GM19467 (cell line): ENCODE measurements at regions not wholly inside any gene's neighbourhood (a gene's known extent, or its start where the extent isn't known, plus 50 kb on each side); places are given as distances from the start of the nearest gene placed in this dataset.
"Not testable (repeated sequence)": the region's sequence is repeated elsewhere in the genome, so short reads cannot be mapped to it uniquely, and the experiment has no call there.

ENCODE experiments used
- ATAC-seq: cut with Tn5 transposase; IDR thresholded peaks from one replicate; pipeline ENCODE4 v1.9.1; 2021; ENCODE audit warnings: mild to moderate bottlenecking, moderate library complexity; ENCODE audit not compliant: unreplicated experiment

- no peak for ATAC-seq
Observed at GRCh38 chr3:82521657-82522056, 760.2 kb upstream of the GBE1 start.

GRCh38 chr3:82520846-82521245 lies 759.4 kb upstream of the GBE1 start:
- no peak for ATAC-seq

- ATAC-seq, result no peak
Observed at GRCh38 chr3:82509951-82510603, 748.6 kb upstream of the GBE1 start.

GRCh38 chr3:82509106-82509842 lies 747.8 kb upstream of the GBE1 start:
- ATAC-seq, result no peak

GRCh38 chr3:82506204-82506603 lies 744.8 kb upstream of the GBE1 start:
- ATAC-seq, result no peak

GRCh38 chr3:82505079-82505756 lies 743.8 kb upstream of the GBE1 start:
- ATAC-seq, result no peak

DNA sequence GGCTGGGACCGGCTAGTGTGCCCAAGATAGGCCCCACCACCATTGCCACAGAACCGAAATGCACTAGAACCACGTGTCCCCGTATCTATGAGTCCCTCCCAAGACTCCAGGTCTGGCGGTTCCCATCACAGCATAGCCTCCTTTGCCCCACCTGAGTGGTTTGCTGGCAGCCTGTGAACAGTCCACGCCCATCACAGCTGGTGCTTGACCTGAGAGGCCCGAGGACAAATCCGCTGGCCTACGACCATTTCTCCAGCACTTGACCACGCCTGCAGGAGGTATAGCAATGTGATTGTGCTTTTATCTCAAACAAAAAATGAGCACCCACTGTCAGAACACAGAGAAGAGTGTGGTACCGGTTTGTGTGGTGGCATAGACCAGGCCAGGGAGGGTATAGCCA lies 736.7 kb upstream of the GBE1 start:
- ATAC-seq, result no peak

DNA sequence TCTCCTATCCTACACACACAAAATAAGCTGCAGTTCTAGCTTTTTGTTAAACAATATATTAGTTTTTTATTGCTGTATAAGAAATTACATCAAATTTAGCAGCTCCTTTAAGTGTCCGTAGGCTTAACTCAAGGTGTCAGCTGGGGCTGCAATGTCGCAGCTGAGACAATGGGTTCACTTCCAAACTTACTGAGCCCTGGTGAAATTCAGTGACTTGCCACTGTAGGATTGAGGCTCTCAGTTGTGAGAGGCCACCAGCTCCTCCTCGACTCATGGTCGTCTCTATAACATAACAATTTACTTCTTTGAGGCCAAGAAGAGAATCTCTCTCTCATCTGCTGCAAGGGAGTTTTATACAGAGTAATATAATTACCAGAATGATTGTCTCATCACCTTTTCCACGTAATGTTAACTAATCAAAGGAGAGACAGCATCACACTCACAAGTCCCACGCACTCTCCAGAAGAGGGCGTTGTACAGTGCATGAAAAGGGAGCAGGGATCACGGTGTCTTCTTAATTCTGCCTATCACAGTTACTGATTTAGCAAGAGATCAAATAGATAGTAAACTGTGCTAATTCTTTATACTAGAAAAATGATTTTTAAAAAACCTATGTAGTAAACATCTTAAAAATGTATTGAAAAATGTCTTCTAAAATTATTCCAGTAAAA lies 735.6 kb upstream of the GBE1 start:
- no peak for ATAC-seq

GRCh38 chr3:82495655-82496054 lies 734.2 kb upstream of the GBE1 start:
- no peak for ATAC-seq

DNA sequence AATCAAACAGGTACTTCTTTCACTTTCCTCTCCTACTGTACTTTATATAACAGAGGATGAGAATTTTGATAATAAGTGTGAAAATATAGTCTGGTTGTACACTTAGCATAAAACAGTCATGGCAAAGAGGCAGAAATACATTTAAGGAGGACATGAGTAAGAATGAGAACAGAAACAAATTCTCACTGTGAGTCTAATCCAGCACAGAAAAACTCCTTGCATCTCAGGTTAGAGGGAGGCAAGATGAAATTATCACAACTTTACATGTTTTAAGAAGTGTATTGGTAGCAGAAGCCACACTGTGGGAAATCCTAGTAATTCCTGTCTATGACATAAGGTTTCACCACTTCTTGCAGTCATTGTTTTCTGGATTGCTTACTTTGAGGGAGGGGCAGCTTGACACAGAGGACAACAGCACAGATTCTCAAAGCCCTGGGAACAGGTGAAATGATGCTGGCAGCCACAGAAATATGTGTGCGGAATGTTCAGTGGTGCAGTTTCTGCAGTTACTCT lies 733.6 kb upstream of the GBE1 start:
- ATAC-seq, result no peak

DNA sequence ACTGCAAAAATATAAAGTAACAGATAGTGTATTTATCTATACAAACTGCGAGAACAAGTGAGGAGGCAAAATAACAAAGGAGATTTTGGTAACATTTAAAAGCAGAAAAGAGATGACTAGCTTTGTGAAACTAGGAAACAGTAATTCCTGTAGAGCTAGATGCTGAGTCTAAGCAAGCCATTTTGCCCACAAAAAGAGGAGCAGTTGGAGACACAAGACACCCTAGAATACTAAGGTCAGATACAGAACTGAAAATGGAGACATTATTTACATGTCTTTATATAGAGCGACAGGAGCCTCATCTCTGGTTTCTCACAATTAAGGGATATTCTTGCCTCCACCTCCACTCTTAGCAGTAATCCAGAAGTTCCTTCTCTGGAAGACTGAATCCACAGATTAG lies 732.4 kb upstream of the GBE1 start:
- no peak for ATAC-seq

GRCh38 chr3:82475306-82475705 lies 713.9 kb upstream of the GBE1 start:
- no peak for ATAC-seq

- no peak for ATAC-seq
Observed at GRCh38 chr3:82474711-82475110, 713.3 kb upstream of the GBE1 start.

- no peak for ATAC-seq
Observed at GRCh38 chr3:82473864-82474541, 712.6 kb upstream of the GBE1 start.

DNA sequence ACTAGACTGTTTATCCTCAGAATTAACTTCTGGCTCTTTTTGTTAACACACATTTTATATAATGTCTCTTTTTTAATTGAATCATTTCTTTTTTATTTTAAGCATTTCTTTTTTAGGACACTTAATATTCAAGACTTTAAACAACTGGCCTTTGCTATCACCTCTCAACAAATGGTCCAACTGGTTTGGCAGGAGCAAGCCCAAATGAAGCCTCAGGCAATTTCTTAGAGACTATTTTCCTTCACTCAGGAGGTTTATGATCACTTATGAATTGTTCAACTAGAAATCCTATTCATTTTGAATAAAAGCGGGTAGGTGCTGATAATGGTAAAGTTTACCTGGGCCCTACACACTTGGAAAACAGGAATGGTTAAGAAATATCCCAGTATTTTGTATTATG lies 705.6 kb upstream of the GBE1 start:
- no peak for ATAC-seq

DNA sequence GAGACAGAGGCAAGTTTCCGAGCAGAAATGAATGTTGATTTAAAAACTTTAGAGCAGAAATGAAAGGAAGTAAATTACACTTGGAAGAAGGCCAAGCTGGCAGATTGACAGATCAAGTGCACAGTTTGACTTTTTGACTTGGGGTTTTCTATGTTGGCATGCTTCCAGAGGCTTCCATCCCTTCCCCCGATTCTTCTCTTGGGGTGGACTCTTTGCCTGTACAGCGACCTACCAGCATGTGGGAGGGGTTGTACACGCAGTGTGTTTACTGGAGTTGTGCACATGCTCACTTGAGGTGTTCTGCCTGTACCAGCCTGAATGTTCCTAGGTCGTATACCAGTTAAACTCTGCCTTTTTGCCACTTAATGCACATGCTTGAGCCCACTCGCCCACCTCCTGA lies 701.5 kb upstream of the GBE1 start:
- no peak for ATAC-seq

DNA sequence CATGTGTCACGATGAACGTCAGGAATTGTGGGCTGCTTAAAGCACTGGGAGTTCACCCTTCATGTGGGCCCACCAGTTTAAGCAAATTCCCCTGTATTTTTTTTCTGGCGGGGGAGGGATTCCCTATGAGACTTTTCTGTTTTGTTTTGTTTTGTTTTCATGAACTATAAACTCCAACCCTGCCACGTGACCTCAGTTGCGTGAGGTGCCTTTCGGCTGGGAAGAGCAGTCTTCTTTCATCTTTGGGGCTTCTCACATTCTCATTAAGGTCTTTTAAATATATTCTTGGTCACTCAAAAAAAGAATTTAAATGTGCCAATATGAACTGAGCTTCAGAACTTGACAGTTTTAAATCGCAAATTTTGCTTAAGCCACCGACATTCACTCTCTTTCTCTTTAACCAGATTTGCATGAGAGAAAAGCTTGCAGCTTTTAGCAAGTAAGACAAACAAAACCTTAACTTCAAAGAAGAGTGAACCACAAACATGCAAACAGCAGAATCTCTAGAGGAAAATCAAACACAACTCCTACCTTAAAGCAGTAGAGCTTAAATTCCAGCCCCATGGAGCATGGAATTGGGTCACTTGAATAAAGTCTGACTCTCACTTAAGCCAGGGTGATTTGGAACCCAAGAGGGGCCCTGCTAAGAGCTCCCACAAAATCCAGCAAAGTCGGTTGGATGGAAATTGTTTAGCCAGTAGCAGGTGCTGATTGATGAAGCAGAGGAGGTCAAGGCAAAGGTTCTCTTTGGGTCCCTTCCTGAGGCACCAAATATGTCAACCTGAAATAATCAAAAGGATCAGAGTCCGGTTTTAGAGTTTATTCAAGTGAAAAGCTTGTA lies 699.8 kb upstream of the GBE1 start:
- no peak for ATAC-seq

DNA sequence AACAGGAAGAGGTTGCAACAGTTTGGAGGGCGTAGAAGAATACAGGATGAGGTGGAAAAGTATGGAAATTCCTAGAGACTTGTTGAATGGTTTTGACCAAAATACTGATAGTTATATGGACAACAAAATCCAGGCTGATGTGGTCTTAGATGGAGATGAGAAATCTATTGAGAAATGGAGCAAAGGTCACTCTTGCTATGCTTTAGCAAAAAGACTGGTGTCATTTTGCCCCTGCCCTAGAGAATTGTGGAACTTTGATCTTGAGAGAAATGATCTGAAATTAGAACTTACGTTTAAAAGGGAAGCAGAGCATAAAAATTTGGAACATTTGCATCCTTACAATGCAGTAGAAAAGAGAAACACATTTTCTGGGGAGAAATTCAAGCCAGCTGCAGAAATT lies 686.9 kb upstream of the GBE1 start:
- no peak for ATAC-seq

DNA sequence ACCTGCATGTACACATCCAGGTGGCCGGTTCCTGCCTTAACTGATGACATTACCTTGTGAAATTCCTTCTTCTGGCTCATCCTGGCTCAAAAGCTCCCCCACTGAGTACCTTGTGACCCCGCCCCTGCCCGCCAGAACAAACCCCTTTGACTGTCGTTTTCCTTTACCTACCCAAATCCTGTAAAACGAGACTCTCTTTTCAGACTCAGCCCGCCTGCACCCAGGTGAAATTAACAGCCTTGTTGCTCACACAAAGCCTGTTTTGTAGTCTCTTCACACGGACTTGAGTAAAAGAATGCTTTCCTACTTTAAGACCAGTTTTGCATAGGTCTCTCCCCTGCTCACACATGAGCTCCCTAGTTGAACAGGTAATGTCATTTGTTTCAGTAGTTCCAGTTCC lies 667.4 kb upstream of the GBE1 start:
- ATAC-seq, result not testable (repeated sequence)

GRCh38 chr3:82424031-82424339 lies 662.5 kb upstream of the GBE1 start:
- no peak for ATAC-seq
